HG02759 (cell line): ENCODE measurements at regions not wholly inside any gene's neighbourhood (a gene's known extent, or its start where the extent isn't known, plus 50 kb on each side); places are given as distances from the start of the nearest gene placed in this dataset.
A peak's percentile ranks its signal among the peaks of the same experiment; 100 is the strongest.

Experiments used
- ATAC-seq: cut with Tn5 transposase; IDR thresholded peaks from one replicate; pipeline ENCODE4 v1.9.1; 2021; ENCODE audit warnings: mild to moderate bottlenecking, moderate library complexity; ENCODE audit not compliant: unreplicated experiment

DNA sequence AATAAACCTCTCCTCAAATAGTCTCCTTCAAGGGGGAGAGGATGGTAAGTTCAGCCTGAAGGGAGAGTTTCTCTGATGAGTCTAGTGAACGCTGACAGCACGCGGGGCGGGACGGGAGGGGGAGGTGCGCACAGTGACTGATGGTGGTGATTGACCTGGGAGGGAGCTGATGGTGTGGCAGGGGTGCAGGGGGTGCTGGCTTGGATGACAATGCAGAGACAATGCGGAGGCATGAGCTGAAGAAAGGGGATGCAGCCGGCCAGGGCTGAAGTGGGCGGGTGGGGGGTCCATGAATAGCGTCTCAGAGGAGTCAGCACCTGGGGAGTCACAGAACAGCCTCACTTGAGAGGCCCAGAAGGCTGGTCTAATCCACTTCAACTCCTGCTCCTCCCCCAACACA, 142.5 kb upstream of the PJA1 start:
- no peak for ATAC-seq

DNA sequence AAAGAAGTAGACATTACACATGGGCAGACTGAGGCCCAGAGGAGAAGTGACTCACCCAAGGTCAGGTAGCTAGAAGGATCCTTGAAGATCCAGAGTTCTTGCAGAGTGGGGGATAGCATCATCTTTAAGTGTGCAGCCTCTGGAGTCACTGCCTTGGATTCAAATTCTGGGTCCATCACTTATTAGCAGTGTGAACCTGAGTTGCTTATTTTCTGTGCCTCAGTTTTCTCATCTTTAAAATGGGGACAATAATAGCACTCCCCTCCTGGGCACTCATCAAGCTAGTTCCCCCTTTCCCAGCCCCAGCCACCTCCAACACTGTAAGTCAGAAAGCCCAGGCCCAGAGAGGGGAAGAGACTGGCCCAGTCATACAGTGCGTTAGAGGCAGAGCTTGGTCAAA, 141.8 kb upstream of the PJA1 start:
- no peak for ATAC-seq

DNA sequence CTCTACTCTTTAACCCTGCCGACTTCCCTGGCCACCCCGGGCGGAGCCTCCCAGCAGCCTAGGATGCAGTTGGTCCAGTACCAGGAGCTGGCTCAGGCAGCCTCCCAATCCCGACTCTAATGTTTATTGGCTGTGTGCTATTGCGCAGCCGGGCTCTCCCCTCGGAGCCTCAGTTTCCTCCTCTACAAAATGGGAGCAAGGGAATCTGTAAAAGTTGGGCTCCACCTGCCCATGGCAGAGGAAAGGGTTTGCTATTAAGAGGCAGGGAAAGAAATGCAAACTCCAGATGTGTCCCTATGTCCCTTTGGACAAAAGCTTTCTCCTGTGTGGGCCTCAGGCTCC, 140.8 kb upstream of the PJA1 start:
- no peak for ATAC-seq

DNA sequence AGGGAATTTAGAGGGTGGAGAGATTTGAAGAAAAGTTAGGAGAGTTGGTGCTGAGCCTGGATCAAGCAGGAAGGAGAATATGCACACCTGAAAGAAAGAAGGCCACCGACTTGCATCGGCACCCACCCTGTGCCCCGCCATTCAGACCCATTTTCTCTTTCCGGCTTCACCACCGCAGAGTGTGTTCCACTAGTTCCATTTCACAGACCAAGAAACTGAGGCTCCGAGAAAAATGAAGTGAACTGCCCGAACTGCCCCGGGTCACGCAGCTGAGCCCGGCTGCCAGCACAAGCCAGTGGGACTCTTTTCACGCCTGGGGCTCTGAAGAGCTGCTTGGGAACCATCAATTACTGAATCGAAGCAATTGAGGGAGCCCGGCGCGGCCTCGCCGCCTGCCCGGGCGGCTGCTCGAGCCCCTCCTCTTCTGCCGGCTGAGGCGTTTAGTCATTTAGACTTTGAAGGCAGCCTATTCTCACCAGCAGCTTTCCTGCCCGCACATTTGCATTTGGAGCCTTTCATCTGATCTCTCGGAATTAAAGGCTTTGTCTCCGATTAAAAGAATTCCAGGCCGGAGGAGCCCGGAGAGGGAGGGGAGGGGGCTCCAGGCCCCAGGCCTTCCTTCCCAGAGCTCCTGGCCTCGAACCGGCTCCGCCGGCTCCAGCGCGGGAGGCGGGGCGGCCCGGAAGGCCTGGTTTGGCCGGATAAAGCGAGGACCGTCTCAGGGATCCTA, 140.2 kb upstream of the PJA1 start:
- ATAC-seq, result no peak

DNA sequence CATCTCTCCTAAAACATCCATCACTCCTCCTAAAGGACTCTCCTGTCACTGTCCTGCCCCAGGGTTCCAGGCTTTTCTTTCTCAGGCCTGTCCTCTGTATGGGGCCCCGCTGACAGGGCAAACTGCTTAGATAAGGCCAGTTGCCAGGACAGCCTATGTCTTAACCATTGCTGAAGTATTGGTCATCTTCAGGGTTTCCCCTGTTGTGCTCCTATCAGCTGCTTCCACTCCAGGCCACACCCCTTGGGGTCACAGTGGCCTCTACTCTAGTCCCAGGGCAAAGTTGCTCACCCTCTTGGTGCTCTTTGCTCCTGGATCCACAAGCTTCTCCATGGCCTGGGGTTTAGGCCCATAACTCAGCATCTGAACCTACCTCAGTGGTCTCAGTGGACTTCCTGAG, 138.0 kb upstream of the PJA1 start:
- no peak for ATAC-seq

DNA sequence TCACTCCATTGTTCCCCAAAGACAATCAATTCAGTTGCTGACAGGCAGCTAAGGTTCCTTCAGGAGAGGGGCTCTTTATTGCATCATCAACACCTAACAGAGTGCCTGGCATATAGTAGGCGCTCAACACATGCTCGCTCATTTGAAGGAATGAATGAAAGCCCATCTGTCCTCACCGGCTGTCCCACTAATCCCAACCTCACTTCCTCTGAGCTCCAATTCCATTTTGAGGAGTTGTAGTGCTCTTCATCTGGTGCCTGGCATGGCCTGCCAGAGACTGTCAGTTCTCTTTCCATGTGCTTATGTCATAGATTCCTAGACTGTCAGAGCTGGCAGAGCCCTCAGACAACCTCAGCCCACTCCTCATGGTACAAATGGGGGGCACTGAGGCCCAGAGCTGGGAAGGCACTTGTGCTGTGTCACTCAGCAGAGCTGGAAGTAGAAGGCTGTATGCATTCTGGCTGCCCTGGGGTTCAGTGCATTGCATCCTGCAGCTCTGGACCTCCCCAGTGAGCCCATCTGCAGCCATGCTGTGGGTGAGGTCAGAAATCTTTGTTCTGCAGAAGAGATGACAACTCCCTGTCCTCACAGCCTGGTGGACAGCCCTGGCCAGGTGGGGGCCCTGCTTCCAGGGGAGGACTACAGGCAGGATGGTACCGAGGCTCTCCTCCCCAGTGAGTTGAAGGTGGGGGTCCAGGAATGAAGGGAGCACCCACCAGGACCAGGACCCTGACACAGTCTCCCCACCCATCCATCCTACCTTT, 134.9 kb upstream of the PJA1 start:
- no peak for ATAC-seq

DNA sequence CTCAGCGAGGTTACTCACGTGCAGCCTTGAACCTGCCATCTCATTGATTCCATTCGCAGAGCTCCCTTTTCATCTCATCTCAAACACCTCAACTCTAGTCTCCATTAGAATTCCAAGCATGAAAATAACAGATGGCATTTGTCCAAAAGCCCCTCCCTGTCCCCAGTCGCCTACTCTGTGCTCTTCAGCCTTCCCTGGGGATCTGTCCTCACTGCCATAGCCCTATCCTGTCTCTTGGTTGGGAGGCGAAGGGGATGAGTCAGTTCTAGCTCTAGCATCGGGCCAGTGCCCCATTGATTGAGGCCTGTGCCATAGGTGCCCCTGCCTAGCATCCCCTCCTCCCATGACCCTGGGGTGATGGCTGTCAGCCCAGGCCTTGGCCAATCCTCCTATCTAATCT, 134.0 kb upstream of the PJA1 start:
- no peak for ATAC-seq

DNA sequence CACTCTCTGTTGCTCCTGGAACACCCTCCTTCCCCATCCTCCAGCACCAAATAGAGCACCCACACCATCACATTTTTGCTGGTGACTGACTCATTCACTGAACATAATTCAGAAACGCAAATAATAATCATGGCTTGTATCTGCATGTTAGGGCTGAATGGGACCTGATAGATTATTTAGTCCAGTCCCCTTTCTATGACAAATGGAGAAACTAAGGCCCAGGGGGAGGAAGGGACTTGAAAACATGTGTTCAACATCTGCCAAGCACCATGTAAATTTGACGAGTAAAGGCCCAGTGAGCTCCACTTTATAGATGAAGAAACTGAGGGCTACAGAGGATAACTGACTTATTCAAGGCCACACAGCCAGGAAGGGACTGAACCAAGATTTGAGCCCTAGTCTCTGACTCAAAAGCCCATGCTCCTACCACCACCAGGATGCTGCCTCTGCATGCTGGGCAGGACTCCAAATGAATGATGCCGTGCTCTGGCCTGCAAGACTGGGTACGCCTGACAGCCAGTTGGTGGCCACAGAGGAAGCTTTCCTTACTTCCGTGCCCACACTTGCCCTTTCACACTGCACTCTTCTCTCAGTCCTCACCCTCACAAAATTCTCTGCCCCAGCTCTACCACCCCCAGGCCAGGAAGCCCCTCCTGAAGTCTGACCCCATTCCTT, 133.3 kb upstream of the PJA1 start:
- no peak for ATAC-seq

DNA sequence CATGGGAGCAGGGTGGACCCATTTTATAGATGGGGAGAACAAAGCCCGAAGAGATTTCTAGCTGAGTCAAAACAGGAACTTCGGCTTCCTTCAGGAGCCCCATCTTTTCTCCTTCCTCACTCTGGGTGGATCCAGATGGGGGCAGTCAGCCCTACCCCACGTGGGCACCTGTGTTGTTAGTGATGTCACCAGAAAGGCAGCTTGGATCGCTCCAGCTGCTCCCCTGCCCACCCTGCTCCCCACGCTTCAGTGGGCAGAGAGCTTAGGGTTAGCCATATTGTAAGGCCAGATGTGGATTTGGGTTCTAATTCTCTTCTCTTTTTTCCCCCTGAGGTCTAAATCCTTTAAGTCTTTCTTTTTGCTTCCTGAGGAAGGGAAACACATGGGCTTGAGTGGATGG, 132.3 kb upstream of the PJA1 start:
- ATAC-seq, result no peak

DNA sequence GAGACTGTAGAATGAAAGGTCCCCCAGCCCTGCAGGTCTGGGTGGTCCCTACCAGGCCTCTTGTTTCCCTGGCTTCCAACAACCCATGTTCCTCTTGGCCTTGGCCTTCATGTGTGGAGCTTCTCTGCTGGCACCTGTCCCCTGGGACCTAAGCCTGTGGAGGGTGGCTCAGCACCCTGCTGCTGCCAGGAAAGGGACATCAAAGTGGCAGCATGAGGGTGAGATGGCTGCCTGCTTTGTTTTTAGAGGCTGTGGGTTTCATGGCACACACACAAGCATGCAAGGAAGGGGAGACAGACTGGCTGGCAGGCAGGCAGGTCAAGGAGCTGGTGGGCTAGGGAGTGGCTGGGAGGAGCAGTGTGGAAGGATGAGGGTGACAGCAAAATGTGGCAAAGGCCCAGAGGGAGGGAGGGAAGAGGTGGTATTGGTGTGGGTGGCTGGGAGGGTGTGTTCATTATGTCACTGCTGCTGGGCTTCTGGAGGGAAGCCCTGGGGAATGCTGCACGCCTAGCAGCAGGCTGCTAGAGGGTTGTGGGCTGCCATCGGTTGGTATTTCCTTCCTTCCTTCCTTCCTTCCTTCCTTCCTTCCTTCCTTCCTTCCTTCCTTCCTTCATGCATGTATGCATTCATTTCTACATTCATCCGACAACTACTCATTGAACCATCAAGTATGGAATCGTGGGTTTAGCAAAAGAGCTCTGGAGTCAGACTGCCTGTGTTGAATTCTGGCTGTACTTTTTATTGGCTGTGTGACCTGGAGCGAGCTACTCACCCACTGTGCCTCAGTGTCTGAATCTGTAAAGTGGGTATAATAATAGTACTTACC, 128.7 kb upstream of the PJA1 start:
- no peak for ATAC-seq

DNA sequence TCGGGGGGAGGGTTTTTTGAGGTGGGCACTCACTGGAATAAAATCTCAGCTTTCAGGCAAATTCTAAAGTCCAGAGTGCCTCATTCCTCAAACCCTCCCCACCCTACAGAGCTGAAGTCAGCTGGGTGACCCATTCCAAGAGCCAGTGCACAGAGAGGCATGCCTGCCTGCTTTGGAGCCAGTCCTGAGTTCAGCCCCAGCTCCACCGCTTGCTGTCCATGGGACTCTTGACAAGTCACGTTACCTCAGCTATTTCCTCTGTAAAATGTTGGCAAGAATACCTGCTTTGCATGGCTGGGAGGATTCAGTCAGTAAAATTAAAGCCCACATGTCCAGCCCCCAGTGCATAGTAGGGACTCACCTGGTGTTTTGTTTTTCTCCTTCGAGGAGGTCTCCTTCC, 125.9 kb upstream of the PJA1 start:
- no peak for ATAC-seq

DNA sequence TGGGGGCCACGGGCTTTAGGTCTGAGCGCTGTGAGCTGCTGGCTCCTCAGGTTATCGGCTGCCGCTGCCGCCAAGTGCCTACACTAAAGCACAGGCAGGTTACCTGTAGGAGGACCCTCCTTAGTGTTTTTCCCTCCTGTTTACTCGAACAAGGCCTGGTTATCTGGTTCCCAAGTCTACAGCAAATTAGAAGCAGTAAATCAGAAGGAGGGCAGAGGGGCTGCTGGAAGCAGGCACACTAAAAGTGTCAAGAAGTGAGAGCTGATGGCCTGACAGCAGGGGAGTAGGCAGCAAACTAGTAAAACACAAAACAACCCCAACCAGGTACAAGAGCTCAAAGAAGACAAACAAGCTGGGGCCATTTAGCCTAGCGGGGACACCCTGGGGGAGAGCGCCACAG, 125.0 kb upstream of the PJA1 start:
- no peak for ATAC-seq

DNA sequence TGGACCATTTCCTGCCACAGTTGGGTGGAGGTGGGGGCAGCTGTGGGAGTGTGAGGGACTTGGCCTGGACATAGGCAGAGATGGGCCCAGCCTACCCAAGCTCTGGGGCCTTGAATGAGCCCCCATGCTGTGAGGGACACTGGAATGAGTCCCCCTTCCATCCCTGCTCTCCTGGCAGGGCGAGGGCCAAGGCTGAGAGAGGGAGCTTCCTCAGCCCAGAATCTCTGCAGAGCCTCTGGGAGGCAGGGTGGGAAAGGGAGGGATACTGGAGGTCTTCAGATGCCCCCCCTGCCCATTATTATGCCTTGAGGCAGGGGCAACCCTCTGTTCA, 124.5 kb upstream of the PJA1 start:
- ATAC-seq, result no peak

DNA sequence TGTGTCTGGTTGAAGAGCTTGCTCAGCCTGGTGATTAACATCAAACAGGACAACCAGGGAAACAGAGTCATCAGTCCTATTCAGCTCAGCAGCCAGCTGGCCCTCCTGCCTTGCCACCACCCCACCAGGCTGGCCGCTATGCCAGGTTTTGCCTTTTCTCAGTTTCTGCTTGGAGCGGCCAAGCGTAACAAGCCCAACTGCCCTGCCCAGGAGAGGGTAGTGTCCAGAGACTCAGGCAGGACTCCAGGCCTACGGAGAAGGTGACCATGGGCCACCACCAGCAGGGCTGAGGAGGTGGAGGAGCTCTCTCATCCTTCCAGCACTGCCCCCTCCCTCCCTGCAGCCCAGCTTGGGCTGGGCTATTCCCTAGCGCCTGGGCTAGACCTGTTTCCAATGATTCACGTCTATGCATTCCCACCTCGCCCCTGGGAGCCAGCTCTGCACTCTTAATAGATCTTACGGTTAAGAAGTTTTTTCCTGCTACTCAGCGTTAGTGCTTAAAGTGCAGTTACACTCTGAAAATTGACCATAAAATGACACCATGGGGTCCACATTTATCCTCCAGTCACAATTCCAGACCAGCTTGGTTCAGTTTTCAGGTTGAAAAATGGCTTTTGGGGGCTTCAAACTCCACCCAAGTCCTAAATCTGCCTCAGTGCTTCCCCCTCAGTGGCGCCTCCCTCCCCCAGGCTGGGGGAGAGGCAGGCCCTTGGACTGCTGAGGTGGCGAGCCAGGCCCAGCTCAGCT, 124.0 kb upstream of the PJA1 start:
- ATAC-seq, result no peak

DNA sequence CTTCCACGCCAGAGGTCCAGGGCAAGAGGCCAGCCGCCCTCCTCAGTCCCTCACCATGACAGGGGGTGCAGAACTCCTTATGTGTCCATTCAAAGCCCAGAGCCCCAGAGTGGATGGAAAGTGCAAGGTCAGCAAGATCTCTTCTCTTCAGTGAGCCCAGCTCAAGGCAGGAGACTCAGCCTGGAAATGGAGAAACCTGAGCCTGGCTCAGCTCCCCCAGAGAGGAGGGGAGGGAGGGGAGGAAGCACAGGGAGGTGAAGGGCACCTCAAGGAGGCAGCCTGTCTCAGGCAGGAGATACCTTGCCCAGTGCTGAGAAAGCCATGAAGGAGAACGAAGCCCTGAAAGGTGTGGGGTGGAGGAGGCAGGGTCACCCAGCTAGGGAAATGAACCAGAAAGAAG, 121.8 kb upstream of the PJA1 start:
- no peak for ATAC-seq

DNA sequence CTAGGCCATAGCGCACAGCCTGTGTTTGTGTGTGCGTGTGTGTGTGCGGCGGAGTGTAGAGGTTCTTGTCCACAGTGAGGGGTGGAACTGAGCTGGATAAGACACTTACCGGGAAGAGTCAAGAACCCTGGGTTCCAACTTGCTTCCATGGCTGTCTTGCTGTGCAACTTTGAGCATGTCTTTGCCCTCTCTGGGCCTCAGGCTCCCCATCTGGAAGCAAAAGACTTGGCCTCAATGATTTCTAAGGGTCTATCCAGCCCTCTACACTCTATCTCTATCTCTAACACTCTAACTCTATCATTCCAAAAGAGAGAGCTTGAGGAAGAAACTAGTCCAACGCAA, 121.3 kb upstream of the PJA1 start:
- ATAC-seq, result no peak

DNA sequence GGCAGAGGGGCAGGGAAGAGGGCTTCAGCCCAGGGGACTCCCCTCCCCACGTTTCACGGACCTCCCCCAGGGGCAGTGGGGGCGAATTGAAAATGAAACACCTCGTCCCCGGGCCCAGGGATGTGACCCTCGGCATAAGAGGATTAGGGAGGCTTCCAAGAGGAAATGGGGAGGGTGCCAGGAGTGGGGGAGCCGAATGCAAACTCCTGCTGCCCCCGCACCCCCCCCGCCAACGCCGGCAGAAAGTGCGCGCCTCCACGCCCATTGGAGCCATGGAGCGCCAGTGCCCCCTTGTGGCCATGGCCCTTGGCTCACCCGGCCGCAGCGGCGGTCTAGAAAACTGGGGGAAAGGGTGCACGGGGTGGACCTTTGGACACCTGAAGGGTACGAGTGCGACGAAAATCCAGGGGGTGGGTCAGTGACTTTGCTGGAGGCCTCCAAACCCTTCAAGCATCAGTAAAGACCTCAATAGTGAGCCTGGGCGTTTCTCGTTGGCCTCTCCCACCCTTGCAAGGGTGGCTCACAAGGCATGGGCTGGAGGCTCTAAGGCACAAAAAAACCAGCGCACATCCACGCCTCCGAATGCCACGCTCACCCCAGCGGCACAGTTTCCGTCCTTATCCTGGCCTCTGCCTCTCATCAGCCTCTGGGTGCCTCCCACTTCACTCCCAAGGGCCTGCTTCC, 120.8 kb upstream of the PJA1 start:
- ATAC-seq, result peak; percentile 71

DNA sequence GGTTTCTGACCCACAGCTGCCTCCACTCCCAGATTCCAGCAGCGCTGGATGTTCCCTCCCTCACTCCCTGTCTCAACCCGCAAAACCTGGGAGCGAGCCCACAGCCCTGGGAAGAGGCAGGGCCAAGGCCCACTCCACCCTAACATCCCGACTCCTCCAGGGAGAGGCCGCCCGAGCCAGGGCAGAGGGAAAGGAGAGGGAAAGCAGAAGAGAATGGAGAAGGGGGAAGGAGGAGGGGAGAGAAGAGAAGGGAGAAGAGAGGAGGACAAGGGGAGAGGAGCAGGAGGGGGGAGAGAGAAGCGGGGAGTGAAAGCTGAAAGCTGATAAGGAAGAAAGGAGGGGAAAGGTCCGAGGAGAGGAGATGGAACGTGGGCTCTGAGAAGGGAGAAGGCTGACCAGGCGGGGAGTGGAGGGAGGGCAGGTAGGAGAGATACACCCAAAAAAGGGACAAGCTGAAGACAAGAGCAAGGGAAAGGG, 120.2 kb upstream of the PJA1 start:
- no peak for ATAC-seq

DNA sequence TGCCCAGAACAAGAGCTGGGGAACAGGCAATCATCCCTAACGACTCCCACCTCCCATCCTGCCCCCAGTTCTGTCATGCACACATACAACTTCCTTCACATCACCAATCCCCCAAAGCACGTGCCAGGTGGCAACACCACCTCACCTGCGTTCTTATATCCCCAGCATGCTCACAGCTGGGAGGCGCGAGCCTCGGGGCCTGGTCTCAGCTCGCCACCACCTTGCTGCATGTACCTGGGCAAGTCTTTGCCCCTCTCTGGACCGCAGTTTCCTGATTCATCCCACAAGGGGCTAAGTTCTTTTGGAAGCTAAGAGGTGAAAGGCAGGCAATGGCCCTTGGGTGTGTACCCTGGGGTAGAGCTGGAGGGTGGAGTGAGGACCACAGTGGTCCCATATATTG, 119.2 kb upstream of the PJA1 start:
- ATAC-seq, result no peak
